ENCODE measurements at regions not wholly inside any gene's neighbourhood (a gene's known extent, or its start where the extent isn't known, plus 50 kb on each side); places are given as distances from the start of the nearest gene placed in this dataset.
"Not testable (repeated sequence)": the region's sequence is repeated elsewhere in the genome, so short reads cannot be mapped to it uniquely, and the experiment has no call there.

DNA sequence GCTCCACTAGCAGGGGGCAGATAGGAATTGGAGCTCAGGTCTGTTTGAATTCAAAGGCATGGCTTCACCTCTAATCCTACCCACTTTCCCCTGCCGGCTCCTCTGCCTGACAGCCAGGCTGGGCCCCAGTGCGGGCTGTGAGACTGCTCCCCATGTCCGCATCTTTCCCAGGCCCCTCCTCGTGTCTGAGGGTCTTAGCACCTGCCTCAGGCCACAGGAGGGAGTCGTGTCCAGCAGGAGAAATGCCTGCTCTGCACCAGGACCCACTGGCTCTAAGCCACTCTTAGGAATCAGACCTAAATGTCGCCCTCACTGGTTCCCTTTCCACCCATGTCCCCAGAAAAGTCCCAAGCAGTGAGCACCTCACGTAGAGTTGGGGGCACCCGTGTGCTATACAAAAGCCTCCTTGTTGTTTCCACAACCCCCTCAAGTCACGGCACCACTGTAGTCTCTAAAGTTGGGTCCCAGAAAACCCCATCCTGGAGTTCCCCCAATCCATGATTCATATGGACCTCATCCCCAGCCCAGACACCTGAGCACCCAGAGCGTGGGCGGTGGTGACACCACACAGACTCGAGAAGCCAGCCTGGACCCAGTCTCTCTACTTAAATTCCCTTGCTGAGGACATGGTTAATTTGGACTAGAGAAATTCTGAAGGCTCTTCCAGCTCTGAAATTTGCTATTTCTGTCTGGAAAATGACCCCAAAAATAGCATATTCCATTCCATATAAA, 466.4 kb upstream of the ZMIZ1 start:
- FAIRE-seq (no peak), DNase-seq (ENCODE audit: extremely low spot score, insufficient read length, low read depth) (no peak)

GRCh38 chr10:78604286-78604685, 464.5 kb upstream of the ZMIZ1 start:
- DNase-seq (ENCODE audit: extremely low spot score, insufficient read length, low read depth) = no peak
- FAIRE-seq = no peak

GRCh38 chr10:78604721-78605120, 464.0 kb upstream of the ZMIZ1 start:
- no peak for DNase-seq (ENCODE audit: extremely low spot score, insufficient read length, low read depth)

GRCh38 chr10:78605800-78606350, 462.9 kb upstream of the ZMIZ1 start:
- DNase-seq (ENCODE audit: extremely low spot score, insufficient read length, low read depth) (no peak), FAIRE-seq (no peak)

More at GRCh38 chr10:78604721-78605120, 464.0 kb upstream of the ZMIZ1 start:
- FAIRE-seq = no peak

- not testable (repeated sequence) for FAIRE-seq
These were observed 462.0 kb upstream of the ZMIZ1 start for GRCh38 chr10:78606766-78607165.

GRCh38 chr10:78609976-78610375, 458.8 kb upstream of the ZMIZ1 start:
- DNase-seq (ENCODE audit: extremely low spot score, insufficient read length, low read depth) (no peak), FAIRE-seq (no peak)

More at GRCh38 chr10:78606766-78607165, 462.0 kb upstream of the ZMIZ1 start:
- not testable (repeated sequence) for DNase-seq (ENCODE audit: extremely low spot score, insufficient read length, low read depth)

- no peak for DNase-seq (ENCODE audit: extremely low spot score, insufficient read length, low read depth)
- FAIRE-seq = no peak
These were observed 455.6 kb upstream of the ZMIZ1 start for GRCh38 chr10:78613132-78613531.

- no peak for FAIRE-seq
- DNase-seq (ENCODE audit: extremely low spot score, insufficient read length, low read depth) = no peak
These were observed 454.5 kb upstream of the ZMIZ1 start for GRCh38 chr10:78614267-78614666.

DNA sequence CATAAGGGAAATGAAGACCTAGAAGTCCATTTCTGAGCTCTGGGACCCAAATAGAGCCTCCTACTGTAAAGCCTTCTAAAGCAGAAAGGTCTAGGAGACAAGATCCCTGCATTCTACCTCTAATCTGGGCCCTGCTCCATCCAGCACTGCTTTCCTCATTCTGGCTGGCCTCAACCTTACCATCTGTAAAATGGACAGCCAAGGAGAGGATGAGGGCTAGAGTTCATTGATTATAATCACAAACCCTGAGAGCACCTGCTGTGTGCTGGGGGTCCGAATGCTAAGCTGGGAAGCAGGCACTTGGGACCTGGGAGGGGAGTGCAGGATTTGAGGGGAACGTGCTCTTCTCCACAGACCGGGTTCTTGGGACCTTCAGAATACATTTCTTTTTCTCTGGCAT, 454.0 kb upstream of the ZMIZ1 start:
- DNase-seq (ENCODE audit: extremely low spot score, insufficient read length, low read depth) = no peak
- no peak for FAIRE-seq

- DNase-seq (ENCODE audit: extremely low spot score, insufficient read length, low read depth) (no peak), FAIRE-seq (no peak)
These were observed 452.6 kb upstream of the ZMIZ1 start for GRCh38 chr10:78616125-78616695.

GRCh38 chr10:78617115-78617514, 451.7 kb upstream of the ZMIZ1 start:
- DNase-seq (ENCODE audit: extremely low spot score, insufficient read length, low read depth) (no peak), FAIRE-seq (no peak)

- FAIRE-seq (no peak), DNase-seq (ENCODE audit: extremely low spot score, insufficient read length, low read depth) (no peak)
These were observed 451.1 kb upstream of the ZMIZ1 start for GRCh38 chr10:78617631-78618030.

DNA sequence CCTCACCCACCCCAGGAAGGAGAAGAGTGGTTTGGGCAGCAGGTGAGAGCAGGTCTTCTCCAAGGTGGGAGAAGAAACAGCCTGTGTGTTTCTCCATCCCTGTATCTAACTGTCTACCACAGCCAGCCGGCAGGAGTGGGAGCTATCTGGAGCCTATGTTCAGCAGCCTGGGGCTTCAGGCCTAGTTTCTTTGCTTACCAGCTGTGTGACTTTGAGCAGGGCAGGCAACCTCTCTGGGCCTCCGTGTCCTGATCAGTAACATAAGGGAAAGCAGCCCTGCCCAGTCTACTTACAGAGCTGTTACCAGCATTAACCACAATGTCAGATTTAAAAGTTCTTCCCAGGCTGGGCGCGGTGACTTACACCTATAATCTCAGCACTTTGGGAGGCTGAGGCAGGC, 450.7 kb upstream of the ZMIZ1 start:
- no peak for FAIRE-seq

GRCh38 chr10:78619115-78619851, 449.5 kb upstream of the ZMIZ1 start:
- no peak for DNase-seq (ENCODE audit: extremely low spot score, insufficient read length, low read depth)
- no peak for FAIRE-seq

More for the DNA sequence above, 450.7 kb upstream of the ZMIZ1 start:
- DNase-seq (ENCODE audit: extremely low spot score, insufficient read length, low read depth) = no peak

DNA sequence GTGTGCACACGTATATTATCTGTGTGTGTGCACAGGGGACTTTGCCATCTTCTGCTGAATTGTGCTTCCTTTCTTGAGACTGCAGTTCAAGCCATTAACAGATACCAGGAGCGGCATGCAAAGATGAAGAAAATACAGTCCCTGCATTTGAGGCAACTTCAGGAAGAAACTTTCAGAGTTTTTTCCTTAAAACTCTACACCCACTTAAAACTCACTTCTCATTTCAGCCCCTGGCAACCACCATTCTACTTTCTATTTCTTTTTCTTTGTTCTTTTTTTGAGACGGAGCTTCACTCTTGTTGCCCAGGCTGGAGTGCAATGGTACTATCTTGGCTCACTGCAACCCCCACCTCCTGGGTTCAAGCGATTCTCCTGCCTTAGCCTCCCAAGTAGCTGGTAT, 448.9 kb upstream of the ZMIZ1 start:
- DNase-seq (ENCODE audit: extremely low spot score, insufficient read length, low read depth) (no peak), FAIRE-seq (no peak)

DNA sequence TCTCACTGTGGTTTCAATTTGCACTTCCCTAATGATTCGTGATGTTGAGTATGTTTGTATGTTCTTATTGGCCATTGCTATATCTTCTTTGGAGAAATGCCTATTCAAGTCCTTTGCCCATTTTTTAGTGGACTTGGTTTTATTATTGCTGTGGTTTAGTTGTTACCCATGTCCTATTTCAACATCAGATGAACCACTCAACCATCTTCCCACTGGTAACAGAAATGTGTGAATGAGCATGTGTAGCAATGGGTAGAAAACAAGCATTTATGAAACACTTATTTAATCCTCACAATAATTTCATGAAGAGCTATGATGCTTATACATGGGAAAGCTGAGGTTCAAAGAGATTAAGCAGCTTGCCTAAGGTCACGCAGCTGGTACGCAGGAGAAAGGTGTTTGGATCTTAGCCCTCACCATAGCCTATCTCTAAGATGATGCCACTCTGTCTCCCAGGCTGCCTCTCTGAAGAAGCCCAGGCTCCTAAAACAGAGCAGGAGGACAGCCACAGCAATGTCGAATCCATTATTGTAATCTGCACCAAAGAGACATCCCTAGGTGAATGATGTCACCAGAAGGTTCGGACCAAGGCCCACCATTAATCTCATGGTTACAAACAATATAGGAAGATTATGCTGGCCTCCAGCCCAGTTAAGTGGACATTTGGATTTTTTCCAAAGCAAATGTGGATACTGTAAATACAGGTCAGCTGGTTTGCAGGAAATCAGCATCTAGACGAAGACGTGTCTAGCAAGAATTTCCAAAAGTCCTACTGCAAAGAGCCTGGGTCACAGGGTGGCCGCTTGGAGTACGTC, 447.6 kb upstream of the ZMIZ1 start:
- no peak for FAIRE-seq
- no peak for DNase-seq (ENCODE audit: extremely low spot score, insufficient read length, low read depth)

DNA sequence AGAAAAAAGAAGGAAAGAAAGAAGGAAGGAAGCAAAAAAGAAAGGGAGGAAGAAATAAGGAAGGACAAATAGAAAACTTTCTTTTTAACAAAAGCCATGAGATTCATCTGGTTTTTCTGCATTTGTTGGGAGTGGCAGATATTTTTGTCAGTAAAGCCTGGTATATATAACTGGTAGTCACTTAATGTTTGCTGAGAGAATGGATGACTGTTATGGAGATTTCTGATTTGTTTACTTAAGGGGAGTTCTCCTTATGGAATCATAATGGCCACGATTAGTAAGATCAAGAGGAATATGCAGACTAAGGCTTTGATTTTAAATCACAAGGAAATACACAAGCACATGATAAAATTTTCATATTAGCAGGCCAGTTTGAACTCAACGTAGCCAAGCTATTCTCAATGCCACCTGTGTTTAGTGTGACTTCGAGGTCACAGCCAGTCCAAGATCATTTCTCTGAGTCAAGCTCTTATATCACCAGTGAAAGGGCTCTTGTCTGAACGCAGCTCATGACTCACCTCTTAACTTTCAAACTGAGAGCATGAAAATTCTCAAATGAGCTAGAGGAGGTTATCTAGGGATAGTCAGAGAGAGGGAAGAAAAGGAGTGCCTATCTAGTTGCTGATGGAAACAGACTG, 445.1 kb upstream of the ZMIZ1 start:
- DNase-seq (ENCODE audit: extremely low spot score, insufficient read length, low read depth) (no peak), FAIRE-seq (no peak)

DNA sequence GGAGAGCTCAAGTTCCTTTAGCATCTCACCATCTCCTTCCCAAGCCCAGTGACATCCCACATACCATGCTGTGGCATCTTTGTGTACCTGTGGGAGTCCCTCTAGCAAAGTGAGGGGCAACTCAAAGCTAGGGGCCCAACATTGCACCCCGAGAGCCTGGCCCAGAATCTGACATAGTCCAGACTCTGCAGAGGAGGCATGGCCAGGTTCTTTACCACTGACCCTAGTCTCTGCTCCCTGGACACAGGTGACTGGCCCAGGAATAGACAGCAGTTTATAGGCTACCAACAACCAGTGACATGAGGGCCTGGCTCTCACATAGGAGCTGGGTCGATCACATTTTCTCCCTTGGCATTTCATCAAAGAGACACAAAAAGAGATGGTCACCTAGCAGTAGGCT, 444.0 kb upstream of the ZMIZ1 start:
- FAIRE-seq = no peak
- no peak for DNase-seq (ENCODE audit: extremely low spot score, insufficient read length, low read depth)

DNA sequence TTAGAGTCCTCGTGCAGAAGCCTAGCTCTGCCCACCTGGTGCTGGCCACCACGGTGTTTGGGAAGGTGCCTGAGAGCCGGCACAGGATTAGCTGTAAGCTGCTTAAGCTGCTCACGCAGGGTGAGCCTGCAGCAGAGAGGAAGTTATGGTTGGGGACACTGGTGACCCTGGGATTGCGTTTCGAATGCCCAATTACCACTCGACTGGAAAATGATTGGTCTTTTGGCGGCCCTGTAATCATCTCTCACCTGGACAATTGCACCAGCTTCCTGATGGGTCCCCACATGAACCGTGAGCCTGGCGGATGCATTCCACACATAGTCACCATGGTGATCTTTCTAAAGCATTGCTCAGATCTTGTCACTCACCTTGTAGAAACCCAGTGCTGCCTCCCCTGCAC, 442.3 kb upstream of the ZMIZ1 start:
- DNase-seq (ENCODE audit: extremely low spot score, insufficient read length, low read depth) (no peak), FAIRE-seq (no peak)

Measured in GM18507 (cell line).